GM18951 (cell line): ENCODE measurements at regions not wholly inside any gene's neighbourhood (a gene's known extent, or its start where the extent isn't known, plus 50 kb on each side); places are given as distances from the start of the nearest gene placed in this dataset.

ENCODE experiments used
- POLR2A ChIP-seq: IDR thresholded peaks from 4 replicates; pipeline ENCODE4 v1.6.1; 2011; ENCODE audit warnings: mild to moderate bottlenecking; ENCODE audit not compliant: insufficient read length, insufficient read depth; ENCODE audit errors: extremely low read depth
- in situ Hi-C: fragments of 300-500 bp; cut with MboI; formaldehyde crosslinking; loops from one replicate; pipeline ENCODE4 v1.12.0; 2022; ENCODE audit warnings: low sequenced_read_pairs, mixed read lengths, inconsistent platforms; ENCODE audit not compliant: unreplicated experiment

DNA sequence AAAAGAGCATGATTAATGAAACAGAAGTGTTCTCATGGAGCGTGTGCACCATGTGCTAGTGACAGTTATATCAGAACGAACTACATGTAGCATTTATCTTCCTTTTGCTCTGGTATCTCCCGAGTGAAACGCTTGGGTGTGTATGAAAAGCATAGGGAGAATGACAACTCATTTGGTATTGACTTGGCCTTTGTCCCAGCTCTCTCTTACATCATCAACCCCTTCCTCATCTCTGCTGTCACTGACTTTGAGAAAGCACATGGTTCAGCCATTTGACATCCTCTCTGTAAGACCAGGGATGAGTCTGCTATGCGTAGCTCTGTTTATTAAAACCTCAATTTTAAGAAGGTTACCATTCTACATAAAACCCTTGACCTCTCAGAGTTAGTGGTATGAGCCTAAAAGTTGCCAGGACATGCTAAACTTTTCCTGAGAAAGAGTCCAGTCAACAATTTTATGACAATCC lies 201.0 kb downstream of the NRIP1 start:
- in situ Hi-C loops, result no loop called here
- no peak for TF ChIP-seq POLR2A

DNA sequence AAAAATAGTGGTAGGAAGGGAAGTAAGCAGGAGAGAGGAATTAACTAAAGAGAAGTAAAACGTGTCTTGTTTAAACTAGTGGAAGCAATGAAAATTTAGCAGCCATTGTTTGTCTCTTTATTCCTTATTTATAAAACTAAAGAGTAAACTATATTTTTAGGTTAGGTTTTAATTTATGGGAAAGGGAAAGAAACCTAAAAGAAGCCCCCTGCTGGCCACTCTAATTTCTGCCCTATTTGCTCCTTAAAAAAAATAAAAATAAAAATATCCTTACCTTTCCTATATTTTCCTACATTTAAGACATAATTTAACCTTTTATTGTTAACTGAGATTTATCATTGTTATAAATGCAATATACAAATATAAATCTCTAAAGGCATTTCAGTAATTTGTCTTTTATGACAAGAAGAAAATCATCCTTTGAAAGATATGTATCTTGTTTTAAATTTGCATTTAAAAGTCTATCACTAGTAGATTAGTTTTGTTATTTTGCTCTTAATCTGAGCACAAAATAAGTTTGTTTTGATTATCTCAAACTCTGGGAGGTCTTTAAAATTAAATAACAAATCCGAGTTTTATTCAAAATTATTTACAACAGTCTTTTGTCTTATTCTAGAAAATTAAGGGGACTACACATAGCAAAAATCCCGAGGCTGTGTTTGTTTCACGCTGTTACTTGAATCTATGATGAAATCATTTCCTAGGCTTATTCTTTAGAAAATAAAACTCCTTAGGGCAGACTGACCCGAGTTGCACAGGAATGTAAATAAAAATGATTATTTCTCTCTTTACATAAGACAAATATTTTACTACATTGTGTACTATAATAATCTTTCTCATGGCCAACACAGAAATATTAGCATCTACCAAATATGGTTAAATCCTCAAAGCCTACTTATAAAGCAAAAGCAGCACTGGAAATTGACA lies 201.7 kb downstream of the NRIP1 start:
- no peak for TF ChIP-seq POLR2A
- in situ Hi-C loops, result no loop called here

DNA sequence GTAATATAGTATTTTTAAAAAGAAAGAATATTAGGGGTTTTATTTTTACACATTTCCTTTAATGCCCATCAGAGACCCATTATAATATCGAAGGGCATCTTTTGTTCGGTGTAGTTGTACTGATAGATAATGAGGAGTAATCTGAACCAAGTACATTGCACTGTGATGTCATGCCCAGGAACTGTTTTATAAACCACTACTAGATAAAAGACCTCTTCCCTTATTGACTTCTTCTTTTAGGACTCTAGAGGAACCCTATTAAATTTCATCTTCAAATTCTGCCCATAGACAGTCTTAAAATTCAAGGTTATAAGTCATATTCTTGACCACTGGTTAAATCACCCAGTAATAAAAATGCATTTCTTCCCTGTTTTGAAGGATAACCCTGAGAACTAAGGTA lies 206.5 kb downstream of the NRIP1 start:
- TF ChIP-seq POLR2A, result no peak
- in situ Hi-C loops, result no loop called here

DNA sequence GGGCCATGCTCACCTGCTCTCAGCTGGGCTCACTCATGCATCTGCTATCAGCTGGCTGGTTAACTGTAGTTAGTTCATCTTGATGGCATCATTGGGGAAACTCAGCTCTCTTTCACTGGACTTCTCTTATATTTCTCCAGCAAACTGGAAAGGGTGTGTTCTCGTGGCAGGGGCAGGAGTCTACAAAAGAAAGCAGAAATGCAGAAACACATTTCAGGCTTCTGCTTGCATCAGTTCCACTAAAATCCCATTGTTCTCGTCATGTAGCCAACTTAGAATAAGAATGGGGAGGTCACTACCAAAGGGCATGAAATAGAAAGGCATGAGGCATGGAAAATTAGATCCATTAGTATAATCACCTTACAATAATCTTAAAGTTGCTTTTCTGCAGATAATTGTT lies 207.3 kb downstream of the NRIP1 start:
- TF ChIP-seq POLR2A, result no peak
- in situ Hi-C loops, result no loop called here

DNA sequence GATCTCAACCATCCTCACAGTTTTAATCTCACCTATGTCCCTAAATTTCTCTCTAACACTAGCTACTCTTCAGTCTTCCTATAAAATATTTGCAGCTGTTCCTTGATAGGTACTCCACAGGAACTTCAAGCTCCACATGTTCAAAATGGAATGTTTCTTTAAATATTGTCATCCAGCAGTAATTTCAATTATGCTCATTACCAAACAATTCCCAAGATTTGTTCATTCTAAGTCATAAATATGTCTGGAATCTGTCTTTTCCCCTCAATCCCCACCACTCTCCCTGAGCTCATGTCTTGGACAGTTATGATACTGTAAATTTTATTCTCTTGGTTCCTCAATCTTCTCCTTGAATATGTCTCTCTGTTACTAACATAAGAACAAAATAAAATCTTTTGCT lies 214.4 kb downstream of the NRIP1 start:
- no peak for TF ChIP-seq POLR2A
- in situ Hi-C loops, result no loop called here

DNA sequence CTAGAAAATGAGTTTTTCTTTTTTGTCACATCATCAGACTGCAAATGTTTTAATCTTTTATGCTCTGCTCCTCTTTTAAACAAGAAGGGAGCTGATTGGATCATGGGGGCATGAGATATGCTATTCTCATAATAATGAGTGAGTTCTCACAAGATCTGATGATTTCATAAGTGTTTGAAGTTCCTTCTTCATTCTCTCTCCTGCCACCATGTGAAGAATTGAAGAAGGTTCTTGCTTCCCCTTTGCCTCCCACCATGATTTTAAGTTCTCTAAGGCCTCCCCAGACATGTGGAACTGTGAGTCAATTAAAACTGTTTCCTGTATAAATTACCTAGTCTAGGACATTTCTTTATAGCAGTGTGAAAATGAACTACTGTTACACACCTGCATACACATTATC lies 218.2 kb downstream of the NRIP1 start:
- in situ Hi-C loops, result no loop called here
- TF ChIP-seq POLR2A, result no peak

DNA sequence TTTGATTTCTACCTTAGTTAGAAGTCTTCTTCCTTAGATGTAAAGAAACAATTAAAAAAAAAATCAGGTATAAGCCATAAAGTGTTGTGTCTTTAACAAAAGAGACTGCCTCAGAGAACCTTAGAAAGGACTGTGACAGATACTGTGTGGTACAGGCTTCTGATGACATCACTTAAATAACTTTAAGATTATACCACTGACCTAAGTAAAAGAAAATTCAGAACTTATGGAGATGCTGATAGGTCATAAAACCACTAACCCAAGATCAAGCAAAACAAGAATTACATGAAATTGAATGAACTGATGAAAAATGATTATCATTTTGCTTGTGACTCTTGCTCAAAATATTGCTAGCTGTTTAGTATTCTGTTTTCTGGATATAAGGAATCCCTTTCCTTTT lies 220.8 kb downstream of the NRIP1 start:
- in situ Hi-C loops, result no loop called here
- no peak for TF ChIP-seq POLR2A

DNA sequence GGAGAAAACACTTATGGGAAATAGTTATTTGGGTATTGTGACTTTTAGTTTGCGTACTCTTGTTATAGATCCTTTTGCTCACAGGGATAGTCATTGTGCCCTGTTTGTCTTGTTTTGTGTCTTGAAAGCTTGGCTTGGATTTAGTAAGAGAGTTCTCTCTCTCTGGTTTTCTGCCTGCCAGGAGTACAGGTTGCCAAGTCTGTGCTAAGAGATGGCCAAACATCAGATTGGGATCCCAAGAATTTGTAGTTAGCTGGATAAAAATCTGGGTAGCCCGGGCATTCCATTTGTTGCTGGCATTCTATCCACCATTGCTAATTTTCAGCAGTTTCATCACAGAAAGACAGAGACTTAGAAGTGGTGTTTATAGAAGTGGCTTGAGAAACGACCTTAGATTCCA lies 222.2 kb downstream of the NRIP1 start:
- in situ Hi-C loops, result no loop called here
- no peak for TF ChIP-seq POLR2A

DNA sequence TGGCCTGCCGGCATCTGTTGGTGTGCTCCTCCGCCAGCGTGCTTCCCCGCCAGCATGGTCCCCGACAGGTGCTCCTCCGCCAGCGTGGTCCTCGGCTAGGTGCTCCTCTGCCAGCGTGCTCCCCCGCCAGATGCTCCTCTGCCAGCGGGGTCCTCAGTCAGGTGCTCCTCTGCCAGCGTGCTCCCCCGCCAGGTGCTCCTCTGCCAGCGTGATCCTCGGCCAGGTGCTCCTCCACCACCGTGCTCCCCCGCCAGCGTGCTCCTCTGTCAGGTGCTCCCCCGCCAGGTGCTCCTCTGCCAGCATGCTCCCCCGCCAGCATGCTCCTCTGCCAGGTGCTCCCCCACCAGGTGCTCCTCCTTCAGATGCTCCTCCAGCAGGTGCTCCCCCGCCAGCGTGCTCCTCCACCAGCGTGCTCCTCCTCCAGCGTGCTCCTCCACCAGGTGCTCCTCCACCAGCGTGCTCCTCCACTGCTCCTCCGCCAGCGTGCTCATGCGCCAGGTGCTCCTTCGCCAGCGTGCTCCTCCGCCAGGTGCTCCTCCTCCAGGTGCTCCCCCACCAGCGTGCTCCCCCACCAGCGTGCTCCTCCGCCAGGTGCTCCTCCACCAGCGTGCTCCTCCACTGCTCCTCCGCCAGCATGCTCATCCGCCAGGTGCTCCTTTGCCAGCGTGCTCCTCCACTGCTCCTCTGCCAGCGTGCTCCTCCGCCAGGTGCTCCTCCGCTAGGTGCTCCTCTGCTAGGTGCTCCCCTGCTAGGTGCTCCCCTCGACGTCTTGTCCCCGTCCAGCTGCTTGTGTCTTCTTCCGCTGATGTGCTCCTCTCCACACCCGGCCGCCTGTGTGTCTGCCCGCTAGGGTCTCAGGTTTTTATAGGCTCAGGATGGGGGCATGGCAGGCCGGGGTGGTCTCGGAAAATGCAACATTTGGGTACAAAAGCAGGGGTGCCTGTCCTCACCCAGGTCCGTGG lies 223.0 kb downstream of the NRIP1 start:
- no peak for TF ChIP-seq POLR2A
- in situ Hi-C loops, result no loop called here

DNA sequence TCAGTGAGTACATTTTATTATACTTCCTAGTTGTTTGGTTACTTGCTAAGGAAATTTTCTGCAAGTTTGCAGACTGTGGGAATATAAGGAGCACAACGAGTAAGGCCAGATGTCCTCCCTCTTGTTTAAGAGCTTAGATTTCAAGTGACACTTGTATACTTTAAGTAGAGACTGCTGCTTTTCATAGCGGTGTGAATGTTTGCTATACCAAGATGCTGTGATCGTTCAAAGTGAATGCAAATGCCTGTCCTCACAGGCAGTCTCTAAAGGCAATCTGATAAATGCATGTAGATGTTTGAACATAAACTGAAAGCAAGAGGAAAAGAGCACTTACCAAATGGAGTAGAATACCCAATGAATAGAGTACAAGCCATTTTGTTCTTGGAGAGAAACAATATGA lies 226.4 kb downstream of the NRIP1 start:
- TF ChIP-seq POLR2A, result no peak
- in situ Hi-C loops, result no loop called here

DNA sequence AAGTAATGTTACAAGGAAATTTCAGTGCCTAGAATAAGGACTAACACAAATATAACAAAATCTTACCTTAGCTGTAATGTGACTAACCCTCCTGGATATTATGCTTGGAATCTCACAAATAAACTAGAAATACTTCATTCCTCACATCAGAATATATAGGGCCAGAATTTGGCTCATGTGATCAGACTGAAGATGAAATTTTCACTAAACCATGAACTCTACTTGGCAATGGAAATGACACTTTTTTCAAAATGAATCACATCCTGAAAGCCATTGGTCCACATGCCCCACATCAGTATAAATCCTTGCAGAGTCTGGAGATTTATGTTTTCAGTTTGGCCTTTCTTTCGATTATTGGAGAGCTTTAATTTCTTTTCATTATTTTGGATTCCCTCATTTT lies 227.8 kb downstream of the NRIP1 start:
- TF ChIP-seq POLR2A, result no peak
- in situ Hi-C loops, result no loop called here

DNA sequence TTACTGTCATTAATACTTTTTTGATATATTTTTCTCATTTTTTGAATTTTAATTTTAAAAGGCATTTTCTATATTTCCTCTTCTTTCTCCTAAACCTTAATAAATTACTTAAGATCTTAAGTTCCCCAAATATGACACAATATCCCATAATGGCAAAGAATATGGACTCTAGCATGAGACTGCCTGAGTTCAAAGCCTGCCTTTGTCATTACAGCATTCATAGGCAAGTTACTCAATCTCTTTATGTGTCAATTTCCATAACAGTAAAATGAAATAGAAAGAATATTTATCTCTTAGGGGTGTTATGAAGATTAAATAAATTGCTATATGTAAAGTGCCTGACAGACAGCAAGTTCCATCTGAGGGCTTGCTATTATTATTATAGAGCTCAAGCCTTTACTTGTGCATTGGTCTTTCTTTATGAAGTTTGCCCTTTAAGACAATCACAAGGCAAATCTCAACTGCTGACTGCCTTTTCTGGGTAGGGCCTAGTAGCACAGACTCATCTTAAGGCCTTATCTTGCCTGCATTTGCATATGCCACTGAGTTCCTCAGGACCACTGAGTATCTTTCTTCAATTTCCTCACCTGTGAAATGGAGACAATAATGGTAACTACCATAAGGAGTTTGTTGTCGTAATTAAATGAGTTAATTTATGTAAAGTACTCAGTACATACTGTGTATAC lies 231.0 kb downstream of the NRIP1 start:
- in situ Hi-C loops, result no loop called here
- no peak for TF ChIP-seq POLR2A

DNA sequence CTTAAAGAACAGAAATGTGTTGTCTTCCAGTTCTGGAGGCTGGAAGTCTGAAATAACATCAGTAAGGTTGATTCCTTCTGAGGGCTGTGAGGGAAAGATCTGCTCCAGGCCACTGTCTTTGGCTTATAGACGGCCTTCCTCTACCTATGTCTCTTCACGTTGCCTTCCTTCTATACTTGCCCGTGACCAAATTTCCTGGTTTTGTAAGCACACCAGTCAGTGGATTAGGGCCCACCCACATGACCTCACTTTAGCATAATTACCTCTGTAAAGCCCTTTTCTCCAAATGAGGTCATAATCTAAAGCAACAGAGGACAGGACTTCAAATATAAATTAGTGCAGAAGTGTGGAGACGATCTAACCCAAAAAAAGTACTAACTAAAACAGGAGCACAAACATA lies 231.6 kb downstream of the NRIP1 start:
- in situ Hi-C loops, result no loop called here
- TF ChIP-seq POLR2A, result no peak

DNA sequence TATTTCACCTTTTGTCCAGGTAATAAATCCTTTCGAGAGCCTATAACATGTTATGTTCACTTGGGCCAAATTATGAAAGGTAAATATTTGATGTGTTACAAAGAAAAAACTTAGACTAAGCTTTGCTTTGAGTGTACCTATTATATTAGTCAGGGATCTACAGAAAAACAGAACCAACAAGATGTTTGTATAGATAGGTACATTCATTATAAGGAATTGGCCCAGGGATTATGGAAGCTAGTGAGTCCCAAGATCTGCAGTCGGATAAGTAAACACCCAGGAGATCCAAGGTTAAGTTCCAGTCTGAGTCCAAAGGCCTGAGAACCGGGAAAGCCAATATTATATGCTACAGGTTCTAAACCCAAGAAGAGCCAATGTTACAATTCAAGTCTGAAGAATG lies 234.5 kb downstream of the NRIP1 start:
- no peak for TF ChIP-seq POLR2A
- in situ Hi-C loops, result no loop called here
